ENCODE measurements at regions not wholly inside any gene's neighbourhood (a gene's known extent, or its start where the extent isn't known, plus 50 kb on each side); places are given as distances from the start of the nearest gene placed in this dataset.

DNA sequence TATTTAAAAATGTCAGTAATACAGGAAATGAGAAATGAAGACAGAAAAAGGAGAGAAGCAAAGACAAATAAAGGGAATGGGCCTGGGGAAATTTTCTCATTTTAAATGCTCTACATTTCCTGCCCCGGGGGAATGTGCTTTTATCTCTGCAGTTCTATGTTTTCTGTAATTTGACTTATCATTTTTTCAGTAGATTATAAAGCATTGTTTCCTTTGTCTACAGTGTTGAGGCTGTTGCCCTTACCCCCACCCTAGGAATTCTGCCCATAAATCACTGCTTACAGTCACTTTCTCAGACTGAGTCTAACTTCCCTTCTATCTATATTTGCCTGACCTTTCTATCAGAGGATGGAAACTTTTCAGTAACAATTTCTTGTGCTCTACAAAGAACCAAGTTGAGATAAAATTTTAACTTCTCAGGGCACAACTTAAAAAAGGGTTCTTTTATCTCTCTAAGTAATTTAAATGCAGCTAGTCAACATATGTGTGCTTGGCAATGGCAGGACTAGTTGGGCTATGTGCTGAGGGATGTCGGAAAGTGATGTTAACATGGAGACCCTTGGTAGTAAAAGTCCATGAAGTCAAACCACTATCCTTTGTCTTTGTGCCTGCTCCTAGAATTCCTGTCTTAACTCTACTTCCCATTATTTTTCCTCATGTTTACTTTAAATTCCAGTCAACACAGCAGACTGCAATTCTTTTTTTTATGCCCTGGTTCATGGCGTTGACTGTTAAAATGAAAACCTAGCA is 146.5 kb upstream of the MMADHC start:
- no peaks in the 10 kb centered on the region for H3K36me3 Mint-ChIP-seq (ENCODE audit: low read depth)
- H3K27me3 Mint-ChIP-seq (ENCODE audit: low read depth) = no peaks in the 10 kb centered on the region
- H3K27ac Mint-ChIP-seq = no peak overlapping the region
- H3K9me3 Mint-ChIP-seq = no peaks in the 10 kb centered on the region
- no peak for DNase-seq (ENCODE audit: low spot score)
- no peaks in the 10 kb centered on the region for H3K4me1 Mint-ChIP-seq (ENCODE audit: low read depth)
- no peak overlapping the region for H3K4me3 Mint-ChIP-seq

DNA sequence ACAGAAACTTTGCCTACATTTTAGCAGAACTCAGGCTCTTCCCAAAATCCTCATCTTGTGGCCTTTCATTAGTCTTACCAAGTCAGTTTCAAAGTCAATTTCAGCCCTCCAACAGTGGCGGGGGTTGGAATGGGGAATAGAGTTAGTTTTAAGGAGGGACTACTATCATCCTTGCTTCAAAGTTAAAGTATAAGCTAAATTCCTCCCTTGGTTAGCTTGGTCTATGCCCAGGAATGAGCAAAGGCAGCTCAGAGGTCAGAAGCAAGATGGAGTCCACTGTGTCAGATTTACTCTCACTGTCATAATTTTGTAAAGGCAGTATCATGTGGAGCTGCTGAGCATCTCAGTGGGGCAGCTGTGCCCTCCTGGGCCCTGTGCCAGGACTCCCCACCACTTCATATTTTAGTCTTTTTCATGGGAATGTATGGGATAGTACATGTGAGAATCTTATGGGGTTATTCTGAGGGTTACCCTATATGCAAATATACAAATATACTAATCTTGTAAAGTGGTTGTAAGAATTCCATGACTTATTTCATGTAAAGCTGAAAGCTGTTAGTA is 145.2 kb upstream of the MMADHC start:
- Mint-ChIP-seq H3K4me3 (no peak overlapping the region), H3K36me3 (ENCODE audit: low read depth) (no peaks in the 10 kb centered on the region), H3K4me1 (ENCODE audit: low read depth) (no peaks in the 10 kb centered on the region), H3K9me3 (no peaks in the 10 kb centered on the region), H3K27ac (no peak overlapping the region), H3K27me3 (ENCODE audit: low read depth) (no peaks in the 10 kb centered on the region)
- no peak for DNase-seq (ENCODE audit: low spot score)

DNA sequence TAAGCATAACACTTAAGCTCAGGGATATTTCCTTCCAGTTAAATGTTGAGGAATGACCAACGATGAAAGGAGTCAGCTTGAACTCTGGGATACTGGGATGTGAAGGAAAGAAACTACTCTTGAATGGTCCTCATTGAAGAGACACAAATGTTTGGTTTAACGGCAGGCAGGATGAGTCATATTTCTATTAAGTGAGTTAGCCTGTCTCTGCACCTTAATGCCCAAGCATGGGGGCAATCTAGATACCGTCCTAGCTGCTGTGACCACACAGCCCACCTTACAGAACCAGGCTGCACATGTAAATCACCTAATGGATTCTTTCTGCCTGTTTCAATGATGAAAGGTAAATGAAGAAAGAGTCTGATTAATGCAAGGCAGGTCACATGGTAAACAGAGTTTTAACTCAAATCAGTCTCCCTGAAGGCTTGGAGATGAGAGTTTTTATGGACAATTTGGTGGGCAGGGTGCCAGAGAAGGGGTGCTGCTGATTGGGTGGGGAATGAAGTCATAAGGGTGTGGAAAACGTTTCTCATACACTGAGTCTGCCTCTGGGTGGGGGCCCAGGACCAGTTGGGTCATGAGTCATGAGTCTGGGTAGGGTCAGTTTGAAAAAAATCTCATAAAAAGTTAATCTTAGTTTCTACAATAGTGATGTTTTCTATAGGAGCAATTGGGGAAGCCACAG is 144.6 kb upstream of the MMADHC start:
- no peak overlapping the region for H3K4me3 Mint-ChIP-seq
- no peak overlapping the region for H3K27ac Mint-ChIP-seq
- H3K27me3 Mint-ChIP-seq (ENCODE audit: low read depth) = no peaks in the 10 kb centered on the region
- DNase-seq (ENCODE audit: low spot score) = no peak
- H3K4me1 Mint-ChIP-seq (ENCODE audit: low read depth) = no peaks in the 10 kb centered on the region
- no peaks in the 10 kb centered on the region for H3K9me3 Mint-ChIP-seq
- H3K36me3 Mint-ChIP-seq (ENCODE audit: low read depth) = no peaks in the 10 kb centered on the region

DNA sequence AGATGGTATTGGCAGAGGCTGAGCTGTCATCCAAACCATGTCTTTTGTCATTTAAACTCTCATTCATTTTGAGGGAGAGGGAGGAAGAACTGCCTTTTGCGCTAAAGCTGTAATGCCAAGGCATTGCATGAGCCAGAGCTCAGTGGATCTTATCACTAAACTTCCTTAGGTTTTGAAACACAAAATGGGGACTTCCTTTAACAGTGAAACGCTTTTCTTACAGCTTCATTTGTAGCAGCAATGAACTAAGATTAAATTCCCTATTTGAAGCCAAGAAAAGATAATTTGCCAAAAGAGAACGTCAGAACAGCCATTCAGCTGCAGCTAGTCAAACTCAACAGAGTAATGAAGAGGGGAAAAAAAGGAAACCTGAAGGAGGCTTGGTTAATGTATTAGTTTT is 143.5 kb upstream of the MMADHC start:
- Mint-ChIP-seq H3K27ac (no peak overlapping the region), H3K36me3 (ENCODE audit: low read depth) (no peaks in the 10 kb centered on the region), H3K4me3 (no peak overlapping the region), H3K9me3 (no peaks in the 10 kb centered on the region), H3K4me1 (ENCODE audit: low read depth) (no peaks in the 10 kb centered on the region), H3K27me3 (ENCODE audit: low read depth) (no peaks in the 10 kb centered on the region)
- no peak for DNase-seq (ENCODE audit: low spot score)

DNA sequence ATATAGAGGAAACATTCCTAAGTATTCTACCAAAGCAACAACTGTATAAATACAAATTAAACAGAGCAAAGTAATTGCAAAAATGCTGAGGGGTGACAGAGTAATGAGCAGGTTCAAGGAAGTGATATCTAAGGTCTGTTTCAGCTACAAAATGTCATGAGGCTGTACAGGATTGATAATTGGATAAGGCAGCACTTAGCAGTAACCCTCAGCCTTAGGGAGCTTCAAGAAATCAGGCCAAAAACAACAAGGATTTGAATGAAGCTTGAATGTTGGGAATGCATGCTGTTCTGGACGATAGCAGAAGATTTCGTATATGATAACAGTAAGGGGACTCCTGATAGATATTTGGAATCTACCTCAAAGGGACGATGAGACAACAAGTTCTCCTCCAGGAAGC is 142.0 kb upstream of the MMADHC start:
- no peak overlapping the region for H3K4me3 Mint-ChIP-seq
- H3K4me1 Mint-ChIP-seq (ENCODE audit: low read depth) = no peaks in the 10 kb centered on the region
- DNase-seq (ENCODE audit: low spot score) = no peak
- H3K27ac Mint-ChIP-seq = no peak overlapping the region
- H3K27me3 Mint-ChIP-seq (ENCODE audit: low read depth) = no peaks in the 10 kb centered on the region
- H3K36me3 Mint-ChIP-seq (ENCODE audit: low read depth) = no peaks in the 10 kb centered on the region
- H3K9me3 Mint-ChIP-seq = no peaks in the 10 kb centered on the region

DNA sequence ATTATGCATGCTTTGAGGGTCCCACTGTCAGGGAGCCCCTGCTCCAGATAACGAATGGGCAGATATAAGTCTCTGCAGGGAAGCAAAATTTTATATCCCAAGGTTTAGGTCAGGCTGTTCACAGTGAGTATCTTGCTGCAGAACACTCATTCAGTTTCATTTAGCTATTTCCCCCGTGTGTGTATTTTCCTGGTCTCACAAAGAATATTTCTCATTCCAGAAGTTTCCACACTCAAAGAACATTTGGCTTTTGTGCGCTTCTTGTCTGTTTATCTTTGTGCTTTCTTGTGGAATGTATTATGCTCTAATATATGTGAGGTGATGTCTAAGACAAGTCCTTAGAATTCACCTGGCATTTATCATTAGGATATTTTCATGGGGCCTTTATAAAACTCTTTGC is 140.4 kb upstream of the MMADHC start:
- H3K9me3 Mint-ChIP-seq = no peaks in the 10 kb centered on the region
- DNase-seq (ENCODE audit: low spot score) = no peak
- no peak overlapping the region for H3K27ac Mint-ChIP-seq
- H3K36me3 Mint-ChIP-seq (ENCODE audit: low read depth) = no peaks in the 10 kb centered on the region
- no peaks in the 10 kb centered on the region for H3K27me3 Mint-ChIP-seq (ENCODE audit: low read depth)
- H3K4me1 Mint-ChIP-seq (ENCODE audit: low read depth) = no peaks in the 10 kb centered on the region
- H3K4me3 Mint-ChIP-seq = no peak overlapping the region

DNA sequence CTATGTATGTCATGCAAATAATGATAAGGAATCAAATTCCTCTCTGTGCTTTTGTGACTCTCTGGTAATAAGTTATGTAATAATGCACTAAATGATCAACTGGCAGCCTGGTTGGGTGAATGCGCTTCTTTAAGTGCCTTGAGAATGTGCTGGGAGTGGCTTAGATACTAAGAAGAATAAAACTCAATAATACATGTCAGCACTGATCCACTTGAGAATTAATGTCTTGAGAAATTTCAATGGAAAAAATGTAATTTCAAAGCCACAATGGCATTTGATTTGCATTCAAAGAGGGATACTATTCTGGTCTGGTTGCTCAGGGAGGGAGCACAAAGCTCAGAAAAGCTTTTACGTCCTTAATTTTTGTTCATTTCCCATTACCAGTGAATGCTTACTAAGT is 137.7 kb upstream of the MMADHC start:
- Mint-ChIP-seq H3K4me3 (no peak overlapping the region), H3K27ac (no peak overlapping the region), H3K4me1 (ENCODE audit: low read depth) (no peaks in the 10 kb centered on the region), H3K36me3 (ENCODE audit: low read depth) (no peaks in the 10 kb centered on the region), H3K9me3 (no peaks in the 10 kb centered on the region), H3K27me3 (ENCODE audit: low read depth) (no peaks in the 10 kb centered on the region)
- no peak for DNase-seq (ENCODE audit: low spot score)

DNA sequence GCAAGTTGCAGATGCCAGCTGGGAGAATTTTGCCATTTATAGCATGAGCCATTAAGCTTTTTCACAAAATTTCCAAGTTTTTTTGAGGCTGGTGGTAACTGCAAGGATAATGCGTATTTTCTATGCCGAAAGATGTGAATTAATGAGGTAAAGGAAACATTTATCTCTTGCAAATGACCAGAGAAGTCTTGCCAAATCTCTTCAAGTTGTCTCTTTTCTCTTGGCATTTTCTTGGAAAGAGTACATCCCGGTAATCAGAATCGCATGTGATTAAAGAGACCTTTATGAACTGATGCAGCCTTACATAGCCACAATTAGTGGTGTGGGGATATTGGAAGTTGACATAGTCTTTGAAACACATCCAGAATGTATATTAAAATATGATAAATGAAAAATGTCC is 136.5 kb upstream of the MMADHC start:
- DNase-seq (ENCODE audit: low spot score) = no peak
- Mint-ChIP-seq H3K9me3 (no peaks in the 10 kb centered on the region), H3K27ac (no peak overlapping the region), H3K36me3 (ENCODE audit: low read depth) (no peaks in the 10 kb centered on the region), H3K27me3 (ENCODE audit: low read depth) (no peaks in the 10 kb centered on the region), H3K4me1 (ENCODE audit: low read depth) (no peaks in the 10 kb centered on the region), H3K4me3 (no peak overlapping the region)

DNA sequence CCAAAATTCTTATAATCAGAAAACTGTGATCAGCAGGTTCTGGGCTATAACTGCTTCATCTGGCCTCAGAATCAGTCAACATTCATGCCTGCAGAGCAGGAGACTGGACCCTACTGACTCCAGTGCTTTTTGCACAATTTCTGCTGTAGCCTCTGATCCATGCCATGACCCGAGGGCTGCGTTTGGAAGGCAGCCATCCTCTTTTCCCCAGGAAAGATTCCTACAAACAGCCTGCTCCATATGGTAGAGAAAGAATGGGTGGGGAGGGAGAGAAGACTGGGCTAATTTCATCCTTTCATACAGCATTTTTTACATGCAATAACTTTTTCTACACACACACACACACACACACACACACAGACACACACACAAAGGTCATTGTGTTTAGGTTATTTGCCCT is 133.0 kb upstream of the MMADHC start:
- H3K36me3 Mint-ChIP-seq (ENCODE audit: low read depth) = no peaks in the 10 kb centered on the region
- H3K27me3 Mint-ChIP-seq (ENCODE audit: low read depth) = no peaks in the 10 kb centered on the region
- no peaks in the 10 kb centered on the region for H3K4me1 Mint-ChIP-seq (ENCODE audit: low read depth)
- no peaks in the 10 kb centered on the region for H3K9me3 Mint-ChIP-seq
- no peak overlapping the region for H3K4me3 Mint-ChIP-seq
- DNase-seq (ENCODE audit: low spot score) = no peak
- H3K27ac Mint-ChIP-seq = no peak overlapping the region

DNA sequence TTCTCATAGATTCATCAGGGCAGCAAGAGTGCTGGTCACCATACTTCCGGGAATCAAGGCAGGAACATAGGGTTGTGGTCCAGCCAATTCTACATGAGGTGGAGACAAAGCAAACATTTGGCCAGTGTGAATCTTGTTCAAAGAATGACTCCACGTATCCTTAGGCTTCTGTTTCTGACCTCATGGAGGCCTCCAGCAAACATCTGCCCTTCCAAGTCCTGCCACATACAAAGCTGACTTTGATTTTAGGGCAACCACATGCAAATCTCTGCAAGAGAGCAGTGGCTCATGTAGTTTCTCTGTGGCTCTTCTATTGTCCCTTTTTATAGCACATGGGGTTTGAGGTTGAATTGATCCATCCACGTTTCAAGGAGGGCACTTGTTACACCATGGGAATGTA is 132.1 kb upstream of the MMADHC start:
- H3K27me3 Mint-ChIP-seq (ENCODE audit: low read depth) = no peaks in the 10 kb centered on the region

DNA sequence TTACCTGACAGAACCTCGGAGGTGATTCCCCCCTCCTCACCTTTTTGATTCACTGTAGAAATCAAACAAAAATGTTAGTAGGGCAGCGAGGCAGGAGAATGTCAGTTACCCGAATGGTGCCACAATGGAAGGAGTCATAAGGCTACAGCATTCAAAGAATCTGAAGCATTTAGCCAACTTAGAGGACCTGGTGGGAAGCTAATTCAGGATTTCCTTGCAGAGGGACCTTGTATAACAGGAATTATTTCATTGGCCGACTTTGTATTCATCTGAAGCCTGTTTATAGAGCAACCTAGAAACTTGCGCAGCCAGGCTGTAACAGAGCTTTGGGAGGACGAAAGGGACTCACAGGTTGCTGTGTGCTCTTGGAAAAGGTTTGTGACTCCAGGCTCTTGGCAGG is 129.1 kb upstream of the MMADHC start:
- Mint-ChIP-seq H3K27ac (no peak overlapping the region), H3K9me3 (no peaks in the 10 kb centered on the region), H3K36me3 (ENCODE audit: low read depth) (no peaks in the 10 kb centered on the region), H3K4me1 (ENCODE audit: low read depth) (no peaks in the 10 kb centered on the region), H3K27me3 (ENCODE audit: low read depth) (no peaks in the 10 kb centered on the region), H3K4me3 (no peak overlapping the region)
- no peak for DNase-seq (ENCODE audit: low spot score)

More for the DNA sequence above, 132.1 kb upstream of the MMADHC start:
- DNase-seq (ENCODE audit: low spot score) = no peak
- Mint-ChIP-seq H3K27ac (no peak overlapping the region), H3K9me3 (no peaks in the 10 kb centered on the region), H3K4me3 (no peak overlapping the region), H3K36me3 (ENCODE audit: low read depth) (no peaks in the 10 kb centered on the region), H3K4me1 (ENCODE audit: low read depth) (no peaks in the 10 kb centered on the region)

DNA sequence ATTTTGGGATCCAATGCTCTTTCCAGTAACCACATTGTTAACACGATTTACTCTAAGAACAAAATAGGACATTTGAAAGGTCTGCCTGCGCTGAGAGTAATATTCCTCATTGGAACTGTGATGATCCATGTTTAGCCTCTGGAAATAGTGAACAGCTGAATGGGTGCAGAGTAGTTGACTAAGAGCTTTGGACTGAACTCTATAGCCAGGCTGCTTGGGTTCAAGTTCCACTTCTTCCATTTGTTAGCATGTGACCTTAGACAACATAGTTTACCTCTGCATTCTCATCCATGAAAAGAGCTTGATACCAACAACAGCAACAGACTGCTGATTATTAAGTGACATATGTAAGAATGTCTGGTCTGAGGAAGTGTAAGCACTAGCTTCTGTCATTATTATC is 128.3 kb upstream of the MMADHC start:
- no peaks in the 10 kb centered on the region for H3K36me3 Mint-ChIP-seq (ENCODE audit: low read depth)
- H3K27ac Mint-ChIP-seq = no peak overlapping the region
- H3K27me3 Mint-ChIP-seq (ENCODE audit: low read depth) = no peaks in the 10 kb centered on the region
- H3K4me3 Mint-ChIP-seq = no peak overlapping the region
- H3K4me1 Mint-ChIP-seq (ENCODE audit: low read depth) = no peaks in the 10 kb centered on the region
- no peaks in the 10 kb centered on the region for H3K9me3 Mint-ChIP-seq
- no peak for DNase-seq (ENCODE audit: low spot score)

DNA sequence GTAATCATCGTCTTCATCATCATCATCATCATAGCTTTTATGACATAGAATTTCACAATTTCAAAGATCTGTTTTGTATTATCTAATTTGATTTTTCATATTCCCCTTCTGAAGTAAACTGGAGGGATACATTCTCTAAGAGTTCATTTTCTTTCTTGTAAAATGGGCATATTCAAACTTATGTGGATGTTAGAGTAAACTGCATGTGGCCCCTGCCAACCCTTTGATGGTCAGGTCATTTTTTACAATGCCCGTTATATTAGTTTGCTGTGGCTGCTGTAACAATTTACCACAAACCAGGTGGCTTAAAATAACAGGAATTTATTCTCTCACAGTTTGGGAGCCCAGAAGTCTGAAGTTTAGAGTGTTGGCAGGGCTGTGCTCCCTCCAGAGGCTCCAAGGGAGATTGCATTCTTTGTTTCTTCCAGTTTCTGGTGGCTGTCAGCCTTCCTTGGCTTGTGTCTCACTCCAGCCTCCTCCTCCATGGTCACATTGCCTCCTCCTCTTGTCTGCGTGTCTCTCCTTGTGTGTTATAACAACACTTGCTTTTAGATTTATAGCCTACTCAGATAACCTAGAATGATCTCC is 127.5 kb upstream of the MMADHC start:
- Mint-ChIP-seq H3K4me1 (ENCODE audit: low read depth) (no peaks in the 10 kb centered on the region), H3K36me3 (ENCODE audit: low read depth) (no peaks in the 10 kb centered on the region), H3K4me3 (no peak overlapping the region), H3K27ac (no peak overlapping the region), H3K9me3 (no peaks in the 10 kb centered on the region), H3K27me3 (ENCODE audit: low read depth) (no peaks in the 10 kb centered on the region)
- DNase-seq (ENCODE audit: low spot score) = no peak

DNA sequence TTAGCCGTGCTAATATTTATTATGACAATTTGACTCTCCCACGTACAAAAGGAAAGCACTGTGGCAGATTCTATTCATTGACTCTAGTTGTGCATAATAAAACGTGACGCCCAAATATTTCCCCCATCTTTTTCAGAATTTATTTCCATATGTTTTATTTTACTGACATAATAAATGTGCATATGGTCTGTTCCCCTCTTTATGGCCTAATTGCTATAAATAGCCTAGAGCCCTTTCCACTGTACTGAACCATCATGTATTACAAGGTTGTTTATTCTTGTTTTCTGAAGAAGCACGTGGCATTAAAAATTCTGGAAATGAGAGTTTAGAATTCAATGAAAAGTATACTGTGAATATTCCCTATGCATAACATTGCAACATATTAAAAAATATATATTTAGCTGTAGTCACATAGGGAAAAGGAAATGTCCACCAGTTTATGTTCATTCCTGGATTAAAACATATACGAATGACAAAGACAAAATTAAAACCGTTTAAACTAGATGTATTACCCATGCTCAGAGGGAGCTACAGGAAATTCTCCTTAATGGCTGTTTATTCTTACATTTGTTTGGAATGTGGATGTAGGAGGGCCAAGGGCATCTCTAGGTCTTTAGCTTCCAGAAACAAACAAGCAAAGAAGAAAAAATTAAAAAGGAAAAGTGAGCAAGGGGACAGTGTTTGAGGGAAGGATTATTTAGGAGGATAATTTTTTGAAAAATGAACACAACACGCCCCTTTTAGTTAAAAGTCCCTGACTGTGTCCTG is 122.1 kb upstream of the MMADHC start:
- Mint-ChIP-seq H3K4me1 (ENCODE audit: low read depth) (no peaks in the 10 kb centered on the region), H3K27me3 (ENCODE audit: low read depth) (no peaks in the 10 kb centered on the region), H3K36me3 (ENCODE audit: low read depth) (no peaks in the 10 kb centered on the region), H3K27ac (no peak overlapping the region), H3K9me3 (no peaks in the 10 kb centered on the region), H3K4me3 (no peak overlapping the region)
- no peak for DNase-seq (ENCODE audit: low spot score)
